ENCODE measurements at regions not wholly inside any gene's neighbourhood (a gene's known extent, or its start where the extent isn't known, plus 50 kb on each side); places are given as distances from the start of the nearest gene placed in this dataset.

DNA sequence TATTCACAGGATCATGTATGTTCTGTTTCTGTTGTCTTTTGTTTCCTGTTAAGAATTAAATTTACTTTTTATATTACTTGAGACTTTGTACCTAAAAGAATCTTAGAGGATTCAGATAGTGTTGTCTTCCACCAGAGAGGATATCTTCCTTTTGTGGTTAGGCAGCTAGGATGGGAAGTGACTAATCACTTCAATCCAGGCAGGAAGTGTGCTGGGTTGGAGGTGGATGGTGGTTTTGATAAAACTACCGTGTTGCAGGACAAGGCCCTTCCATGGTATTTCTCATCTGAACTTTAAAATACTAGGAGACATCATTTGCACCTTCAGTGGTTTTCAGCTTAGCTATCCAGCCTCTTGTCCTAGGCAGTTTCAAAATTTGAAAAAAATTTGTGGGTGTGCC, 728.6 kb upstream of the CDH2 start:
- DNase-seq (ENCODE audit: low read depth), result no peak
- Histone ChIP-seq H3K27me3 (ENCODE audit: control insufficient read depth, insufficient read depth, low read length) (no peaks in the 10 kb centered on the region), H3K4me3 (ENCODE audit: low read depth, low read length) (no peak overlapping the region), H3K36me3 (ENCODE audit: control insufficient read depth, insufficient read depth, low read length) (no peaks in the 10 kb centered on the region)
- TF ChIP-seq, protein P1, sequence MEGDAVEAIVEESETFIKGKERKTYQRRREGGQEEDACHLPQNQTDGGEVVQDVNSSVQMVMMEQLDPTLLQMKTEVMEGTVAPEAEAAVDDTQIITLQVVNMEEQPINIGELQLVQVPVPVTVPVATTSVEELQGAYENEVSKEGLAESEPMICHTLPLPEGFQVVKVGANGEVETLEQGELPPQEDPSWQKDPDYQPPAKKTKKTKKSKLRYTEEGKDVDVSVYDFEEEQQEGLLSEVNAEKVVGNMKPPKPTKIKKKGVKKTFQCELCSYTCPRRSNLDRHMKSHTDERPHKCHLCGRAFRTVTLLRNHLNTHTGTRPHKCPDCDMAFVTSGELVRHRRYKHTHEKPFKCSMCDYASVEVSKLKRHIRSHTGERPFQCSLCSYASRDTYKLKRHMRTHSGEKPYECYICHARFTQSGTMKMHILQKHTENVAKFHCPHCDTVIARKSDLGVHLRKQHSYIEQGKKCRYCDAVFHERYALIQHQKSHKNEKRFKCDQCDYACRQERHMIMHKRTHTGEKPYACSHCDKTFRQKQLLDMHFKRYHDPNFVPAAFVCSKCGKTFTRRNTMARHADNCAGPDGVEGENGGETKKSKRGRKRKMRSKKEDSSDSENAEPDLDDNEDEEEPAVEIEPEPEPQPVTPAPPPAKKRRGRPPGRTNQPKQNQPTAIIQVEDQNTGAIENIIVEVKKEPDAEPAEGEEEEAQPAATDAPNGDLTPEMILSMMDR (IDR thresholded peaks at IDR 0.05; ENCODE audit: insufficient read depth, low read length, poor library complexity, severe bottlenecking), result no peak

DNA sequence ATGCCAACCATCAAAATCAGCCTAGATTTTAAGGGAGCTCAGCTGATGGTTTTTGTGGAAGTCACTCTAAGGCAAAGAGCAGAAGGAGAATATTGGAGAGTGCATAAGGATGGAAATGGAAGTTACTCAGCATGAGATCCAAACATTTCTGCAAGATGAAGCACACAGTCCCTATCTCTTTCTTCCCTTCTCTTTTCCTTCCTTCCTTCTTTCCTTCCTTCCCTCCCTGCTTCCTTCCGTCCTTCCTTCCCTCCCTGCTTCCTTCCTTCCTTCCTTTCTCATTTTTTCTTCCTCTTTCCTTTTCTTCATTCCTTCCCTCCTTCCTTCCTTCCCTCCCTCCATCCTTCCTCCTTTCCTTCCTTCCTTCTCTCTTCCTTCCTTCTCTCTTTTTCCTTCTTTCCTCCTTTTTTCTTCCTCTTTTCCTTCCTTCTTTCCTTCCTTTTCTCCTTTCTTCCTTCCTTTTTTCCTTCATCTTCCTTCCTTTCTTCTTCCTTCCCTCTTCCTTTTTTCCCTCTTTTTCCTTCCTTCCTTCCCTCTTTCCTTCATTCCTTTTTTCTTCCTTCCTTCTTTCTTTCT, 727.9 kb upstream of the CDH2 start:
- Histone ChIP-seq H3K4me3 (ENCODE audit: low read depth, low read length) (no peak overlapping the region), H3K36me3 (ENCODE audit: control insufficient read depth, insufficient read depth, low read length) (no peaks in the 10 kb centered on the region), H3K27me3 (ENCODE audit: control insufficient read depth, insufficient read depth, low read length) (no peaks in the 10 kb centered on the region)
- TF ChIP-seq, protein P1 (IDR thresholded peaks at IDR 0.05; ENCODE audit: insufficient read depth, low read length, poor library complexity, severe bottlenecking), result no peak
- DNase-seq (ENCODE audit: low read depth), result no peak

DNA sequence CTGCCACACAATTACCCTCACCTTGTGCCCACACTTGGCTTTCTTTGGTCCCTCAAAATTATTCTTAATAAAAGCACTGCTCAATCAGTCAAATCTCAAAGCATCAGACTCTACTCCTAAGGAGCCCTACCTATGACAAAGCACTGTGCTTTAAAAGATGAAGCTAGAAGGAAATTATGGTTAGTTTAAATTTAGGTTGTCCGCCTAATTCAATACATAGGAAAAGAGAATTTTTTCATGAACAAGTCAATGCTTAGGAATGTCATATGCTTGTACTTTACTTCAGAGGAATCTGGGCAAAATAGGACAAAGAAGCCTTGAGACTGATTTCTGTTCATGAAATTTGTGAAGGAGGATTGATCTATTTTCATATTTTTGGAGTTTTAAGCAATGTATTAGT, 726.4 kb upstream of the CDH2 start:
- TF ChIP-seq, protein P1 (IDR thresholded peaks at IDR 0.05; ENCODE audit: insufficient read depth, low read length, poor library complexity, severe bottlenecking), result no peak
- H3K4me3 ChIP-seq (ENCODE audit: low read depth, low read length), result no peak overlapping the region
- H3K36me3 ChIP-seq (ENCODE audit: control insufficient read depth, insufficient read depth, low read length), result no peaks in the 10 kb centered on the region
- H3K27me3 ChIP-seq (ENCODE audit: control insufficient read depth, insufficient read depth, low read length), result no peaks in the 10 kb centered on the region
- no peak for DNase-seq (ENCODE audit: low read depth)

DNA sequence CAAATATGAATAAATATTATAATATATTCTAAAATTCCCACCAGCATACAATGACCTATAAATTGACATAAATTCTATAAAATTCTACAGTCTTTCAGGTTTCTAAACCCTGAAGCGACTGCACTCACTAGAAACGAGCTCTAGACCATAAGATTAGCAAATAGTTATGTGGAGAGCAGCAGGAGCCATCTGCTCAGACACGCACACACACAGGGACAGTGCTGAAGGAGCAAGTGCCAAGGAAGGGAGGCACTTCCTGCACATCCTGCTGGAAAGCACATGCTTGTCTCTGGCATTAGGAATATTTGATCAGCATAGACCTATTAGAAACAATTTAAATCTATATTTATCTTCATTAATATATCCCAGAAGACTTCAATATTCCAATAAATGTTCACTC, 713.9 kb upstream of the CDH2 start:
- Histone ChIP-seq H3K4me3 (ENCODE audit: low read depth, low read length) (no peak overlapping the region), H3K36me3 (ENCODE audit: control insufficient read depth, insufficient read depth, low read length) (no peaks in the 10 kb centered on the region), H3K27me3 (ENCODE audit: control insufficient read depth, insufficient read depth, low read length) (no peaks in the 10 kb centered on the region)
- no peak for DNase-seq (ENCODE audit: low read depth)
- TF ChIP-seq, protein P1 (IDR thresholded peaks at IDR 0.05; ENCODE audit: insufficient read depth, low read length, poor library complexity, severe bottlenecking), result no peak

DNA sequence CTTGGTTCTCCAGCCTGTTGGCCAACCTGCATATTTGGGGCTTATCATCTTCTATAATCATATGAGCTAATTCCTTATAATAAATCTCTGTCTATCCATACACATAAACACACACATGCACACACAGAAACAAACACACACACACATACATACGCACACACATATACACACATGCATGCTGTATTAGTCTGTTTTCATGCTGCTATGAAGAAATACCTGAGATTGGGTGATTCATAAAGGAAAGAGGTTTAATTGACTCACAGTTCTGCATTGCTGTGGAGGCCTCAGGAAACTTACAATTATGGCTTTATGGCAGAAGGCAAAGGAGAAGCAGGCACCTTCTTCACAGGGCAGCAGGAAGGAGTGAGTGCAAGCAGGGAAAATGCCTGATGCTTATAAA, 707.4 kb upstream of the CDH2 start:
- Histone ChIP-seq H3K36me3 (ENCODE audit: control insufficient read depth, insufficient read depth, low read length) (no peaks in the 10 kb centered on the region), H3K4me3 (ENCODE audit: low read depth, low read length) (no peak overlapping the region), H3K27me3 (ENCODE audit: control insufficient read depth, insufficient read depth, low read length) (no peaks in the 10 kb centered on the region)
- DNase-seq (ENCODE audit: low read depth), result no peak
- TF ChIP-seq, protein P1 (IDR thresholded peaks at IDR 0.05; ENCODE audit: insufficient read depth, low read length, poor library complexity, severe bottlenecking), result no peak

DNA sequence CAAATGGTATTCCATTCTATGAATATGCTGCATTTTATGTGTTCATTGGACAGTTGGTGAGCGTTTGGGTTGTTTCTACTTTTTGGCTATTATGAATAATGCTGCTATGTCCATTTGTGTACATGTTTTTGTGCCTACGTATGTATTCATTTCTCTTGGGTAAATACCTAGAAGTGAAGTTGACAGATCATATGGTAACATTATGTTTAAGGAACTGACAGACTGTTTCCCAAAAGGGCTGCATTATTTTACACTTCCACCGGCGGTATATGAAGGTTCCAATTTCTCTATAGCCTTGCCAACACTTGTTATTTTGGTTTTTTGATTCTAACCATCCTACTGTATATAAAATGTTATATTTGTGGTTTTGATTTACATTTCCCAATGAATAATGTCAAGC, 703.9 kb upstream of the CDH2 start:
- Histone ChIP-seq H3K27me3 (ENCODE audit: control insufficient read depth, insufficient read depth, low read length) (no peaks in the 10 kb centered on the region), H3K36me3 (ENCODE audit: control insufficient read depth, insufficient read depth, low read length) (no peaks in the 10 kb centered on the region), H3K4me3 (ENCODE audit: low read depth, low read length) (no peak overlapping the region)
- no peak for DNase-seq (ENCODE audit: low read depth)
- TF ChIP-seq, protein P1 (IDR thresholded peaks at IDR 0.05; ENCODE audit: insufficient read depth, low read length, poor library complexity, severe bottlenecking), result no peak
